ENCODE measurements at regions not wholly inside any gene's neighbourhood (a gene's known extent, or its start where the extent isn't known, plus 50 kb on each side); places are given as distances from the start of the nearest gene placed in this dataset.

DNA sequence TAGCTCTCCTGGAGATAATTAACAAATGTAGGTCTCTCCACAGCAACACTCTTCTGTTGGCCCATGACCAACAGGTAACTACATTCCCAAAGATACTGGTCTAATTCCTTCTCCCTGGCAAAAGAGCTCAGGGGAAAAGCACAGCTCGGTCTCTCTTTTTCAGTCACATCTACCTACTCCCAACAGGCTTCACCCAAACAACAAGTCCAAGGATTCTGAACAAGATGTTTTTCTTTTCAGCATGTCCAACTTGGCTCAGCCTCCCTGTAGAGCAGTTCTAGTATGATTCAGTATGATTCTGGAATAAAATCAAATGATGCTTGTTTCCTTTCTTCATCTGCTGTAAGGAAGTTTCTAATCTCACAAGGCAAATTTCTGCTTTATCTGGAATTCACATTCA lies 1704.8 kb upstream of the PIK3C3 start:
- Mint-ChIP-seq H3K4me1 (peaks cover 2% of the 10 kb centered on the region; the same call in 2 of the 3 replicates), H3K4me3 (no peak overlapping the region), H3K36me3 (ENCODE audit: low read depth) (no peaks in the 10 kb centered on the region), H3K9me3 (no peaks in the 10 kb centered on the region), H3K27me3 (ENCODE audit: insufficient read depth, low read depth, poor library complexity) (no peaks in the 10 kb centered on the region), H3K27ac (no peak overlapping the region; the same call in 1 of the 2 replicates)
- Histone ChIP-seq H2AFZ (no peak overlapping the region), H3K27me3 (ENCODE audit: insufficient read depth) (no peaks in the 10 kb centered on the region), H3K4me2 (no peak overlapping the region), H3F3A (replicated peaks; ENCODE audit: low read depth) (no peaks in the 10 kb centered on the region), H3K9me2 (ENCODE audit: insufficient read depth) (no peaks in the 10 kb centered on the region), H3K4me3 (no peak overlapping the region), H3K79me2 (replicated peaks; ENCODE audit: insufficient read depth) (no peaks in the 10 kb centered on the region), H3K27ac (ENCODE audit: low read depth) (no peak overlapping the region), H3K4me1 (ENCODE audit: insufficient read depth) (no peaks in the 10 kb centered on the region), H3K36me3 (ENCODE audit: insufficient read depth) (no peaks in the 10 kb centered on the region), H4K20me1 (replicated peaks; ENCODE audit: insufficient read depth) (no peaks in the 10 kb centered on the region)
- ATAC-seq: no peak
- TF ChIP-seq, protein P1, sequence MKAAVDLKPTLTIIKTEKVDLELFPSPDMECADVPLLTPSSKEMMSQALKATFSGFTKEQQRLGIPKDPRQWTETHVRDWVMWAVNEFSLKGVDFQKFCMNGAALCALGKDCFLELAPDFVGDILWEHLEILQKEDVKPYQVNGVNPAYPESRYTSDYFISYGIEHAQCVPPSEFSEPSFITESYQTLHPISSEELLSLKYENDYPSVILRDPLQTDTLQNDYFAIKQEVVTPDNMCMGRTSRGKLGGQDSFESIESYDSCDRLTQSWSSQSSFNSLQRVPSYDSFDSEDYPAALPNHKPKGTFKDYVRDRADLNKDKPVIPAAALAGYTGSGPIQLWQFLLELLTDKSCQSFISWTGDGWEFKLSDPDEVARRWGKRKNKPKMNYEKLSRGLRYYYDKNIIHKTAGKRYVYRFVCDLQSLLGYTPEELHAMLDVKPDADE (IDR thresholded peaks at IDR 0.05): no peak
- TF ChIP-seq NANOG (IDR thresholded peaks at IDR 0.05; ENCODE audit: borderline replicate concordance) (no peak), CREB1 (CRISPR knock-in tag; IDR thresholded peaks at IDR 0.05; ENCODE audit: low read depth) (no peak), JUNB (IDR thresholded peaks at IDR 0.05; ENCODE audit: unreplicated experiment) (no peak), ZNF114 (CRISPR knock-in tag; IDR thresholded peaks at IDR 0.05) (no peak), ZNF331 (CRISPR knock-in tag; IDR thresholded peaks at IDR 0.05; ENCODE audit: low read depth) (no peak), POLR2AphosphoS5 (IDR thresholded peaks at IDR 0.05; ENCODE audit: low read depth) (no peak), STAT1 (IDR thresholded peaks at IDR 0.05; ENCODE audit: unreplicated experiment) (no peak), EZH2 (IDR thresholded peaks at IDR 0.05; ENCODE audit: low read depth, unreplicated experiment) (no peak), EZH2phosphoT487 (IDR thresholded peaks at IDR 0.05; ENCODE audit: unreplicated experiment) (no peak)
- TF ChIP-seq, protein P2, sequence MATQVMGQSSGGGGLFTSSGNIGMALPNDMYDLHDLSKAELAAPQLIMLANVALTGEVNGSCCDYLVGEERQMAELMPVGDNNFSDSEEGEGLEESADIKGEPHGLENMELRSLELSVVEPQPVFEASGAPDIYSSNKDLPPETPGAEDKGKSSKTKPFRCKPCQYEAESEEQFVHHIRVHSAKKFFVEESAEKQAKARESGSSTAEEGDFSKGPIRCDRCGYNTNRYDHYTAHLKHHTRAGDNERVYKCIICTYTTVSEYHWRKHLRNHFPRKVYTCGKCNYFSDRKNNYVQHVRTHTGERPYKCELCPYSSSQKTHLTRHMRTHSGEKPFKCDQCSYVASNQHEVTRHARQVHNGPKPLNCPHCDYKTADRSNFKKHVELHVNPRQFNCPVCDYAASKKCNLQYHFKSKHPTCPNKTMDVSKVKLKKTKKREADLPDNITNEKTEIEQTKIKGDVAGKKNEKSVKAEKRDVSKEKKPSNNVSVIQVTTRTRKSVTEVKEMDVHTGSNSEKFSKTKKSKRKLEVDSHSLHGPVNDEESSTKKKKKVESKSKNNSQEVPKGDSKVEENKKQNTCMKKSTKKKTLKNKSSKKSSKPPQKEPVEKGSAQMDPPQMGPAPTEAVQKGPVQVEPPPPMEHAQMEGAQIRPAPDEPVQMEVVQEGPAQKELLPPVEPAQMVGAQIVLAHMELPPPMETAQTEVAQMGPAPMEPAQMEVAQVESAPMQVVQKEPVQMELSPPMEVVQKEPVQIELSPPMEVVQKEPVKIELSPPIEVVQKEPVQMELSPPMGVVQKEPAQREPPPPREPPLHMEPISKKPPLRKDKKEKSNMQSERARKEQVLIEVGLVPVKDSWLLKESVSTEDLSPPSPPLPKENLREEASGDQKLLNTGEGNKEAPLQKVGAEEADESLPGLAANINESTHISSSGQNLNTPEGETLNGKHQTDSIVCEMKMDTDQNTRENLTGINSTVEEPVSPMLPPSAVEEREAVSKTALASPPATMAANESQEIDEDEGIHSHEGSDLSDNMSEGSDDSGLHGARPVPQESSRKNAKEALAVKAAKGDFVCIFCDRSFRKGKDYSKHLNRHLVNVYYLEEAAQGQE (IDR thresholded peaks at IDR 0.05; ENCODE audit: unreplicated experiment): no peak
- TF ChIP-seq, protein P3, sequence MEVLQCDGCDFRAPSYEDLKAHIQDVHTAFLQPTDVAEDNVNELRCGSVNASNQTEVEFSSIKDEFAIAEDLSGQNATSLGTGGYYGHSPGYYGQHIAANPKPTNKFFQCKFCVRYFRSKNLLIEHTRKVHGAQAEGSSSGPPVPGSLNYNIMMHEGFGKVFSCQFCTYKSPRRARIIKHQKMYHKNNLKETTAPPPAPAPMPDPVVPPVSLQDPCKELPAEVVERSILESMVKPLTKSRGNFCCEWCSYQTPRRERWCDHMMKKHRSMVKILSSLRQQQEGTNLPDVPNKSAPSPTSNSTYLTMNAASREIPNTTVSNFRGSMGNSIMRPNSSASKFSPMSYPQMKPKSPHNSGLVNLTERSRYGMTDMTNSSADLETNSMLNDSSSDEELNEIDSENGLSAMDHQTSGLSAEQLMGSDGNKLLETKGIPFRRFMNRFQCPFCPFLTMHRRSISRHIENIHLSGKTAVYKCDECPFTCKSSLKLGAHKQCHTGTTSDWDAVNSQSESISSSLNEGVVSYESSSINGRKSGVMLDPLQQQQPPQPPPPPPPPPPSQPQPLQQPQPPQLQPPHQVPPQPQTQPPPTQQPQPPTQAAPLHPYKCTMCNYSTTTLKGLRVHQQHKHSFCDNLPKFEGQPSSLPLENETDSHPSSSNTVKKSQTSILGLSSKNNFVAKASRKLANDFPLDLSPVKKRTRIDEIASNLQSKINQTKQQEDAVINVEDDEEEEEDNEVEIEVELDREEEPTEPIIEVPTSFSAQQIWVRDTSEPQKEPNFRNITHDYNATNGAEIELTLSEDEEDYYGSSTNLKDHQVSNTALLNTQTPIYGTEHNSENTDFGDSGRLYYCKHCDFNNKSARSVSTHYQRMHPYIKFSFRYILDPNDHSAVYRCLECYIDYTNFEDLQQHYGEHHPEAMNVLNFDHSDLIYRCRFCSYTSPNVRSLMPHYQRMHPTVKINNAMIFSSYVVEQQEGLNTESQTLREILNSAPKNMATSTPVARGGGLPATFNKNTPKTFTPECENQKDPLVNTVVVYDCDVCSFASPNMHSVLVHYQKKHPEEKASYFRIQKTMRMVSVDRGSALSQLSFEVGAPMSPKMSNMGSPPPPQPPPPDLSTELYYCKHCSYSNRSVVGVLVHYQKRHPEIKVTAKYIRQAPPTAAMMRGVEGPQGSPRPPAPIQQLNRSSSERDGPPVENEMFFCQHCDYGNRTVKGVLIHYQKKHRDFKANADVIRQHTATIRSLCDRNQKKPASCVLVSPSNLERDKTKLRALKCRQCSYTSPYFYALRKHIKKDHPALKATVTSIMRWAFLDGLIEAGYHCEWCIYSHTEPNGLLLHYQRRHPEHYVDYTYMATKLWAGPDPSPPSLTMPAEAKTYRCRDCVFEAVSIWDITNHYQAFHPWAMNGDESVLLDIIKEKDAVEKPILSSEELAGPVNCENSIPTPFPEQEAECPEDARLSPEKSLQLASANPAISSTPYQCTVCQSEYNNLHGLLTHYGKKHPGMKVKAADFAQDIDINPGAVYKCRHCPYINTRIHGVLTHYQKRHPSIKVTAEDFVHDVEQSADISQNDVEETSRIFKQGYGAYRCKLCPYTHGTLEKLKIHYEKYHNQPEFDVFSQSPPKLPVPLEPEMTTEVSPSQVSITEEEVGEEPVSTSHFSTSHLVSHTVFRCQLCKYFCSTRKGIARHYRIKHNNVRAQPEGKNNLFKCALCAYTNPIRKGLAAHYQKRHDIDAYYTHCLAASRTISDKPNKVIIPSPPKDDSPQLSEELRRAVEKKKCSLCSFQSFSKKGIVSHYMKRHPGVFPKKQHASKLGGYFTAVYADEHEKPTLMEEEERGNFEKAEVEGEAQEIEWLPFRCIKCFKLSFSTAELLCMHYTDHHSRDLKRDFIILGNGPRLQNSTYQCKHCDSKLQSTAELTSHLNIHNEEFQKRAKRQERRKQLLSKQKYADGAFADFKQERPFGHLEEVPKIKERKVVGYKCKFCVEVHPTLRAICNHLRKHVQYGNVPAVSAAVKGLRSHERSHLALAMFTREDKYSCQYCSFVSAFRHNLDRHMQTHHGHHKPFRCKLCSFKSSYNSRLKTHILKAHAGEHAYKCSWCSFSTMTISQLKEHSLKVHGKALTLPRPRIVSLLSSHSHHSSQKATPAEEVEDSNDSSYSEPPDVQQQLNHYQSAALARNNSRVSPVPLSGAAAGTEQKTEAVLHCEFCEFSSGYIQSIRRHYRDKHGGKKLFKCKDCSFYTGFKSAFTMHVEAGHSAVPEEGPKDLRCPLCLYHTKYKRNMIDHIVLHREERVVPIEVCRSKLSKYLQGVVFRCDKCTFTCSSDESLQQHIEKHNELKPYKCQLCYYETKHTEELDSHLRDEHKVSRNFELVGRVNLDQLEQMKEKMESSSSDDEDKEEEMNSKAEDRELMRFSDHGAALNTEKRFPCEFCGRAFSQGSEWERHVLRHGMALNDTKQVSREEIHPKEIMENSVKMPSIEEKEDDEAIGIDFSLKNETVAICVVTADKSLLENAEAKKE (CRISPR knock-in tag; IDR thresholded peaks at IDR 0.05): no peak
- TF ChIP-seq, protein P4, sequence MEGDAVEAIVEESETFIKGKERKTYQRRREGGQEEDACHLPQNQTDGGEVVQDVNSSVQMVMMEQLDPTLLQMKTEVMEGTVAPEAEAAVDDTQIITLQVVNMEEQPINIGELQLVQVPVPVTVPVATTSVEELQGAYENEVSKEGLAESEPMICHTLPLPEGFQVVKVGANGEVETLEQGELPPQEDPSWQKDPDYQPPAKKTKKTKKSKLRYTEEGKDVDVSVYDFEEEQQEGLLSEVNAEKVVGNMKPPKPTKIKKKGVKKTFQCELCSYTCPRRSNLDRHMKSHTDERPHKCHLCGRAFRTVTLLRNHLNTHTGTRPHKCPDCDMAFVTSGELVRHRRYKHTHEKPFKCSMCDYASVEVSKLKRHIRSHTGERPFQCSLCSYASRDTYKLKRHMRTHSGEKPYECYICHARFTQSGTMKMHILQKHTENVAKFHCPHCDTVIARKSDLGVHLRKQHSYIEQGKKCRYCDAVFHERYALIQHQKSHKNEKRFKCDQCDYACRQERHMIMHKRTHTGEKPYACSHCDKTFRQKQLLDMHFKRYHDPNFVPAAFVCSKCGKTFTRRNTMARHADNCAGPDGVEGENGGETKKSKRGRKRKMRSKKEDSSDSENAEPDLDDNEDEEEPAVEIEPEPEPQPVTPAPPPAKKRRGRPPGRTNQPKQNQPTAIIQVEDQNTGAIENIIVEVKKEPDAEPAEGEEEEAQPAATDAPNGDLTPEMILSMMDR (conservative IDR thresholded peaks at IDR 0.05; ENCODE audit: low read depth in 2 of 2): no peak
- no peak for DNase-seq (ENCODE audit: low spot score)

Data from GM23338 (cell line).